Bronchial epithelial cell (primary cell): ENCODE measurements at regions not wholly inside any gene's neighbourhood (a gene's known extent, or its start where the extent isn't known, plus 50 kb on each side); places are given as distances from the start of the nearest gene placed in this dataset.
A peak's percentile ranks its signal among the peaks of the same experiment; 100 is the strongest.

Experiments
- DNase-seq: peaks from one replicate; pipeline ENCODE4 v3.0.0-alpha.2; 2010; ENCODE audit warnings: low read depth
- FAIRE-seq: peaks from 2 replicates; lab custom pipeline; 2011; peaks lifted over from hg19 to GRCh38; lab: Jason Lieb, UNC
- H3K27me3 ChIP-seq: 2 replicates; pipeline ENCODE4 v1.5.1; 2011; ENCODE audit warnings: low read length; ENCODE audit not compliant: control insufficient read depth, insufficient read depth
- H3K36me3 ChIP-seq: 2 replicates; pipeline ENCODE4 v1.5.1; 2011; ENCODE audit warnings: low read length; ENCODE audit not compliant: control insufficient read depth, insufficient read depth
- H3K4me3 ChIP-seq: 2 replicates; pipeline ENCODE4 v1.5.1; 2011; ENCODE audit warnings: mild to moderate bottlenecking, low read depth, low read length, control low read depth
- CTCF ChIP-seq: IDR thresholded peaks from 2 replicates; pipeline ENCODE4 v1.5.1; 2011; ENCODE audit warnings: mild to moderate bottlenecking, moderate library complexity, low read length, control low read depth, inconsistent platforms; ENCODE audit not compliant: insufficient read depth, severe bottlenecking

- FAIRE-seq, result no peak
- Histone ChIP-seq H3K27me3 (no peaks in the 10 kb centered on the region), H3K36me3 (peaks cover 2% of the 10 kb centered on the region), H3K4me3 (no peak overlapping the region)
- TF ChIP-seq CTCF, result no peak
- no peak for DNase-seq
These were observed 61.1 kb upstream of the PWP1 start for GRCh38 chr12:107624493-107624892.

- no peak for FAIRE-seq
- no peak for TF ChIP-seq CTCF
- no peak overlapping the region for H3K4me3 ChIP-seq
- no peaks in the 10 kb centered on the region for H3K36me3 ChIP-seq
- DNase-seq, result peak; percentile 8
- no peaks in the 10 kb centered on the region for H3K27me3 ChIP-seq
These were observed 53.9 kb upstream of the PWP1 start for GRCh38 chr12:107631715-107632114.

GRCh38 chr12:107632246-107632645 is 53.4 kb upstream of the PWP1 start:
- peak; percentile 75 for DNase-seq
- H3K4me3 ChIP-seq, result no peak overlapping the region
- no peak for FAIRE-seq
- no peaks in the 10 kb centered on the region for H3K36me3 ChIP-seq
- H3K27me3 ChIP-seq, result no peaks in the 10 kb centered on the region
- no peak for TF ChIP-seq CTCF

- DNase-seq (peak; percentile 78), FAIRE-seq (no peak)
- H3K4me3 ChIP-seq, result no peak overlapping the region
- H3K27me3 ChIP-seq, result no peaks in the 10 kb centered on the region
- no peak for TF ChIP-seq CTCF
- H3K36me3 ChIP-seq, result no peaks in the 10 kb centered on the region
These were observed 51.1 kb upstream of the PWP1 start for GRCh38 chr12:107634530-107634929.

DNA sequence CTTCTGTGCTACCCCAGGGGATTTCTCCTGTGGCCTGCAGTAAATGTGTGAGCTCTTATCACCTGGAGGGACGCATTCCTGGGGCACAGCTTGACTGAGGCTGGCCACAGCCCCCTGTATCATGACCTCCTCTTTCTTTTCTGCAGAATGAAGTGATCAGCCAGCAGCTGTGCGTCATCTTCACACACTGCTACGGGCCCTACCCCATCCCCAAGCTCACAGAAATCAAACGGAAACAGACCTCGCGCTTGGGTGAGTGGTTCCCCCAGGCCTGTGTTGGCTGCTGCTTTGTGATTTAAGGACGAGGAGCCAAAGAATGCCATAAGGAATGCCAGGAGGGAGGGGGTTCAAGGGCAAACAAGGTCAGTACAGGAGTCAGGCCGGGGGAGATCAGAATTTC is 50.5 kb upstream of the PWP1 start:
- H3K27me3 ChIP-seq, result no peaks in the 10 kb centered on the region
- H3K4me3 ChIP-seq, result no peak overlapping the region
- FAIRE-seq (no peak), DNase-seq (peak; percentile 41)
- TF ChIP-seq CTCF, result no peak
- no peaks in the 10 kb centered on the region for H3K36me3 ChIP-seq
